ENCODE measurements at regions not wholly inside any gene's neighbourhood (a gene's known extent, or its start where the extent isn't known, plus 50 kb on each side); places are given as distances from the start of the nearest gene placed in this dataset.
"Not testable (repeated sequence)": the region's sequence is repeated elsewhere in the genome, so short reads cannot be mapped to it uniquely, and the experiment has no call there.

- no peaks in the 10 kb centered on the region for H3K4me1 Mint-ChIP-seq (ENCODE audit: low read depth)
- H3K27me3 Mint-ChIP-seq, result no peaks in the 10 kb centered on the region
- H3K27ac Mint-ChIP-seq, result no peak overlapping the region
- no peaks in the 10 kb centered on the region for H3K36me3 Mint-ChIP-seq (ENCODE audit: low read depth)
- intact Hi-C loops (cut with micrococcal nuclease), result no loop called here
- H3K9me3 Mint-ChIP-seq, result no peaks in the 10 kb centered on the region
- no peak overlapping the region for H3K4me3 Mint-ChIP-seq
Observed at GRCh38 chr12:97968641-97969197, 506.1 kb downstream of the RMST start.

GRCh38 chr12:97977870-97978405, 515.3 kb downstream of the RMST start:
- Mint-ChIP-seq H3K36me3 (ENCODE audit: low read depth) (no peaks in the 10 kb centered on the region), H3K4me1 (ENCODE audit: low read depth) (no peaks in the 10 kb centered on the region), H3K9me3 (no peaks in the 10 kb centered on the region), H3K27ac (no peak overlapping the region), H3K4me3 (no peak overlapping the region), H3K27me3 (peaks cover 2% of the 10 kb centered on the region)
- intact Hi-C loops (cut with micrococcal nuclease), result no loop called here

- intact Hi-C loops (cut with micrococcal nuclease), result no loop called here
- H3K36me3 Mint-ChIP-seq (ENCODE audit: low read depth), result no peaks in the 10 kb centered on the region
- no peak overlapping the region for H3K4me3 Mint-ChIP-seq
- no peak overlapping the region for H3K27ac Mint-ChIP-seq
- no peaks in the 10 kb centered on the region for H3K9me3 Mint-ChIP-seq
- H3K4me1 Mint-ChIP-seq (ENCODE audit: low read depth), result no peaks in the 10 kb centered on the region
- peaks cover 2% of the 10 kb centered on the region for H3K27me3 Mint-ChIP-seq
Observed at GRCh38 chr12:97982684-97983083, 520.1 kb downstream of the RMST start.

GRCh38 chr12:97983796-97984195, 521.2 kb downstream of the RMST start:
- intact Hi-C loops (cut with micrococcal nuclease), result no loop called here
- no peak overlapping the region for H3K27ac Mint-ChIP-seq
- no peaks in the 10 kb centered on the region for H3K36me3 Mint-ChIP-seq (ENCODE audit: low read depth)
- H3K4me3 Mint-ChIP-seq, result no peak overlapping the region
- H3K9me3 Mint-ChIP-seq, result peaks cover 10% of the 10 kb centered on the region
- H3K27me3 Mint-ChIP-seq, result peaks cover 2% of the 10 kb centered on the region
- no peaks in the 10 kb centered on the region for H3K4me1 Mint-ChIP-seq (ENCODE audit: low read depth)

GRCh38 chr12:97984436-97984835, 521.8 kb downstream of the RMST start:
- H3K4me3 Mint-ChIP-seq, result no peak overlapping the region
- no peaks in the 10 kb centered on the region for H3K4me1 Mint-ChIP-seq (ENCODE audit: low read depth)
- no peaks in the 10 kb centered on the region for H3K36me3 Mint-ChIP-seq (ENCODE audit: low read depth)
- peaks cover 16% of the 10 kb centered on the region for H3K9me3 Mint-ChIP-seq
- H3K27me3 Mint-ChIP-seq, result peaks cover 2% of the 10 kb centered on the region
- H3K27ac Mint-ChIP-seq, result no peak overlapping the region
- intact Hi-C loops (cut with micrococcal nuclease), result no loop called here

GRCh38 chr12:97984974-97985580, 522.5 kb downstream of the RMST start:
- intact Hi-C loops (cut with micrococcal nuclease), result no loop called here
- Mint-ChIP-seq H3K4me1 (ENCODE audit: low read depth) (no peaks in the 10 kb centered on the region), H3K4me3 (no peak overlapping the region), H3K27me3 (peaks cover 2% of the 10 kb centered on the region), H3K9me3 (peaks cover 20% of the 10 kb centered on the region), H3K36me3 (ENCODE audit: low read depth) (no peaks in the 10 kb centered on the region), H3K27ac (no peak overlapping the region)

GRCh38 chr12:97985834-97986233, 523.2 kb downstream of the RMST start:
- Mint-ChIP-seq H3K4me1 (ENCODE audit: low read depth) (no peaks in the 10 kb centered on the region), H3K36me3 (ENCODE audit: low read depth) (no peaks in the 10 kb centered on the region), H3K27ac (no peak overlapping the region), H3K27me3 (peaks cover 2% of the 10 kb centered on the region), H3K4me3 (no peak overlapping the region), H3K9me3 (peaks cover 20% of the 10 kb centered on the region)
- intact Hi-C loops (cut with micrococcal nuclease), result no loop called here

GRCh38 chr12:97988588-97988987, 526.0 kb downstream of the RMST start:
- not testable (repeated sequence) for H3K27ac Mint-ChIP-seq, H3K4me3 Mint-ChIP-seq

GRCh38 chr12:97989366-97989940, 525.9 kb upstream of the TMPO start:
- H3K27ac Mint-ChIP-seq, result no peak overlapping the region
- intact Hi-C loops (cut with micrococcal nuclease), result no loop called here
- H3K27me3 Mint-ChIP-seq, result no peaks in the 10 kb centered on the region
- no peaks in the 10 kb centered on the region for H3K4me1 Mint-ChIP-seq (ENCODE audit: low read depth)
- peaks cover 32% of the 10 kb centered on the region for H3K9me3 Mint-ChIP-seq
- H3K4me3 Mint-ChIP-seq, result no peak overlapping the region
- H3K36me3 Mint-ChIP-seq (ENCODE audit: low read depth), result no peaks in the 10 kb centered on the region

More at GRCh38 chr12:97988588-97988987, 526.0 kb downstream of the RMST start:
- peaks cover 32% of the 10 kb centered on the region for H3K9me3 Mint-ChIP-seq
- intact Hi-C loops (cut with micrococcal nuclease); H3K27me3 Mint-ChIP-seq; H3K4me1 Mint-ChIP-seq (ENCODE audit: low read depth); H3K36me3 Mint-ChIP-seq (ENCODE audit: low read depth): not testable (repeated sequence)

DNA sequence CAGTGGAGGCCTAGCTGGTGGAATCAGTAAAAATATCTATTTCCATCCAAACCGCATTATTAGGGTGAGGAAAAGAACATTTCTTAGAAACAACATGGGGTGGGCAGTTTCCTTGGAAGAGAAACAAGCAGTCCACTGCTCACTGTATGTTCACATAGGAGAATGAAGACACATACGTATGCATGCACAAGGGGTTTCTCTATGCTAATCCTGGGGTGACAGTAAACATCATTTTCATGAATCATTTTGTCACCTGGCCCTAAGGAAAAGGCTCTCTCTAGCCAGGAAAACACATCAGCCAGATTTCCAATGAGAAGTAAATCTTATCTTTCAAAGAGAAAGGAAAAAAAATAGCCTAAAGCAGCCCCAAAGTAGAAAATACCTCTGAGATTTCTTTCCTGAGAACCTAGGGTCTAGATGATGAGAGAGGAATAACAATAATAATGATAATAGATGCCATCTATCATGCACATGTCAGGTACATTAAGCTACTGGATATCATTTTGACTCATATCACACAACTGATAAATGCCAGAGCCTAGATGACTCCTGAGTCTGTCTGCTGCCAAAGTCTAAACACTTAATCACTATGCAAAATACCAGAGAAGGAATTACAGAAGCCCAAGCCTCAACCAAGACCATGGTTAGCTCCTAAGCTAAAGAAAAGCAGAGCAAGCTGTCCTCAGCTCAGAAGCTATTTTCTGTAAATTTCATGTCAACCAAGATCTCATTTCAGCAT, 520.5 kb upstream of the TMPO start:
- no peaks in the 10 kb centered on the region for H3K36me3 Mint-ChIP-seq (ENCODE audit: low read depth)
- H3K4me1 Mint-ChIP-seq (ENCODE audit: low read depth), result no peaks in the 10 kb centered on the region
- no peak overlapping the region for H3K27ac Mint-ChIP-seq
- no peaks in the 10 kb centered on the region for H3K27me3 Mint-ChIP-seq
- H3K4me3 Mint-ChIP-seq, result no peak overlapping the region
- intact Hi-C loops (cut with micrococcal nuclease), result no loop called here
- peaks cover 13% of the 10 kb centered on the region for H3K9me3 Mint-ChIP-seq

DNA sequence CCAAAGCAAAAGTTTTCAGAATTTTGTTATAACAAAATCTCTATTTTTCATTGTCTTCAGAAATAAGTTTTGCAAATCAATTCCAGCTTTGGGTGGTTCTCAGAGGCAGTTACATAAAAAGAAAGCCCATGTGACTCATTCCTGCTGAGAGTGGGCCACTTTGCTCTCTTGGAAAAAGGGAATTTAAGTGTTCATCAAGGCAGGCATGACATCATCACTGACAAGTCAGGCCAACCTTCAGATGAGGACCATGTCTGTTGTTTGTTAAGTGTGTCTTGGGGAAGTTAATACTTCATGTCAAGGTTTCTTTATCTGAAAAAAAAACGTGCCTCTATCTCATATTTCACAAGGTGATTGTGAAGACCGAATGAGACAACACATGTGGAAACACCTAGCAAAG, 519.8 kb upstream of the TMPO start:
- H3K9me3 Mint-ChIP-seq, result peaks cover 13% of the 10 kb centered on the region
- H3K4me1 Mint-ChIP-seq (ENCODE audit: low read depth), result no peaks in the 10 kb centered on the region
- no peaks in the 10 kb centered on the region for H3K27me3 Mint-ChIP-seq
- intact Hi-C loops (cut with micrococcal nuclease), result no loop called here
- no peaks in the 10 kb centered on the region for H3K36me3 Mint-ChIP-seq (ENCODE audit: low read depth)
- H3K4me3 Mint-ChIP-seq, result no peak overlapping the region
- H3K27ac Mint-ChIP-seq, result no peak overlapping the region

DNA sequence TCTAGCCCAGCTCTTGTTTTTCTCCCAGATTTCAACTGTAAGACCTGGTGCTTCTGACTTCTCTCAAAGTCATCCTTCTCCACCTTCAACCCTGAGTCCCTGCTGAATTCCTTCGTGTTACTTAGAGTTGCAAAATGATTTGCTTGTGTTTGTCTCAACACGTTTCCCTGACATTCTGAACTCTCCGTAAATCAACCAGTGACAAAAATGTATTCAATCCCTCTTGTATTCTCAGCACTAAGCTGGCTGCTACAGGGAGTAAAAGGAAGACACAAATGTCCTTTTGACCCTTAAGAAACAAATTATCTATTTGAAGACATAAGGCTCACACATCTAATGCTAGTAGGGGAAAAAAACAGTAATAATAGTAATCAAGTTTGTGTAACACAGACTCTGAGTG, 514.0 kb upstream of the TMPO start:
- no peaks in the 10 kb centered on the region for H3K27me3 Mint-ChIP-seq
- H3K9me3 Mint-ChIP-seq, result no peaks in the 10 kb centered on the region

DNA sequence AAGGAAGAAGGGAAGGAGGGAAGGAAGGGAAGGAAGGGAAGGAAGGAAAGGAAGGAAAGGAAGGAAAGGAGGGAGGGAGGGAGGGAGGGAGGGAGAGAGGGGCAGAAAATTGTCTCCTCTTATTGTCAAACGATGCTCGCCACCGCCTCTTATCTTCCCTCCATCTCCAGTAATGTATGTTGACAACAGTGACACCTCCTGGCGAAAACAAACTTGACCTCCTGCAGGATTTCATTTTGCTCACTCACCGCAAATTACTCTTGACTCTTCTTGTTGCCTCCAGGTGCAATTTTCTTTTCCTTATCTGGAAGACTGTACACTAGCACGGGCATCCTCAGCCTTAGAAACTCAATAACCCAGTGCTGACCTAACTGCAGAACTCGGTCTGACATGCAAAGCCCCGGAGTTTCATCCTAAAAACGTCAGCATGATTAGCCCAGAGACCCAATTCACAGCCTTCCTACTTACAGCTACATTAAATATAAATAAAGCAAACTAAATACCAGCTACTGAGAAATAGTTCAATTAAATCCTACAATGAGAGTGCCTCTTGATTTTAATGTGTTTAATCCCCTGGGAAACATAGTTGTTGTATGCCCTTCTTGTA, 512.4 kb upstream of the TMPO start:
- Mint-ChIP-seq H3K36me3 (ENCODE audit: low read depth) (no peaks in the 10 kb centered on the region), H3K27me3 (no peaks in the 10 kb centered on the region), H3K4me1 (ENCODE audit: low read depth) (no peaks in the 10 kb centered on the region), H3K4me3 (no peak overlapping the region), H3K27ac (no peak overlapping the region), H3K9me3 (peaks cover 7% of the 10 kb centered on the region)
- intact Hi-C loops (cut with micrococcal nuclease), result no loop called here

More for the DNA sequence above, 514.0 kb upstream of the TMPO start:
- Mint-ChIP-seq H3K4me1 (ENCODE audit: low read depth) (no peaks in the 10 kb centered on the region), H3K4me3 (no peak overlapping the region), H3K27ac (no peak overlapping the region), H3K36me3 (ENCODE audit: low read depth) (no peaks in the 10 kb centered on the region)
- intact Hi-C loops (cut with micrococcal nuclease), result no loop called here

DNA sequence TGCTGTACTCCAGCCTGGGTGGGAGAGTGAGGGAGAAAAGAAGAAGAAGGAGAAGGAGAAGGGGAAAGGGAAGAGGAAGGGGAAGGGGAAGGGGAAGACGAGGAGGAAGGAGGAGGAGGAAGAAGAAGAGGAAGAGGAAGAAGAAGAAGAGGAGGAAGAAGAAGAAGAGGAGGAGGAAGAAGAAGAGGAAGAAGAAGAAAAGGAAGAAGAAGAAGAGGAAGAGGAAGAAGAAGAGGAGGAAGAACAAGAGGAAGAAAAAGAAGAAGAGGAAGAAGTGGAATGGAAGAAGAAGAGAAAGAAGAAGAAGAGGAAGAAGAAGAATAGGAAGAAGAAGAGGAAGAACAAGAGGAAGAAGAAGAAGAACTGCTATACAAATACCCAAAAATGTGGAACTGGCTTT, 507.4 kb upstream of the TMPO start:
- no peaks in the 10 kb centered on the region for H3K36me3 Mint-ChIP-seq (ENCODE audit: low read depth)
- H3K9me3 Mint-ChIP-seq, result peaks cover 18% of the 10 kb centered on the region
- no peak overlapping the region for H3K27ac Mint-ChIP-seq
- intact Hi-C loops (cut with micrococcal nuclease), result no loop called here
- no peaks in the 10 kb centered on the region for H3K4me1 Mint-ChIP-seq (ENCODE audit: low read depth)
- no peaks in the 10 kb centered on the region for H3K27me3 Mint-ChIP-seq
- H3K4me3 Mint-ChIP-seq, result no peak overlapping the region

Measured in dendritic cell treated with granulocyte-macrophage colony-stimulating factor and Interleukin-4, amounts not matched to agents 40 ng/mL and 50 ng/mL, for 4 days (primary cell).